ENCODE measurements at regions not wholly inside any gene's neighbourhood (a gene's known extent, or its start where the extent isn't known, plus 50 kb on each side); places are given as distances from the start of the nearest gene placed in this dataset.
"Not testable (repeated sequence)": the region's sequence is repeated elsewhere in the genome, so short reads cannot be mapped to it uniquely, and the experiment has no call there.

- TF ChIP-seq SUZ12 (IDR thresholded peaks at IDR 0.05; ENCODE audit: extremely low read depth, insufficient read depth, insufficient read length) (no peak), YY1 (IDR thresholded peaks at IDR 0.05; ENCODE audit: insufficient read depth, insufficient read length) (no peak), ZNF274 (IDR thresholded peaks at IDR 0.05; ENCODE audit: low read depth, low read length) (no peak)
- no peak for DNase-seq (ENCODE audit: low read depth, low spot score)
- H3K9ac ChIP-seq (ENCODE audit: insufficient read length, low read depth), result no peak overlapping the region
- no peaks in the 10 kb centered on the region for H3K36me3 ChIP-seq (ENCODE audit: insufficient read depth, insufficient read length, low read length)
- no peaks in the 10 kb centered on the region for H3K27me3 ChIP-seq (ENCODE audit: insufficient read depth, insufficient read length)
- H3K4me1 ChIP-seq (ENCODE audit: insufficient read depth, insufficient read length), result no peaks in the 10 kb centered on the region
- H3K9me3 ChIP-seq (ENCODE audit: insufficient read depth, low read length), result no peaks in the 10 kb centered on the region
- H3K4me3 ChIP-seq (ENCODE audit: insufficient read length, low read depth), result no peak overlapping the region
These were observed 389.2 kb upstream of the EMCN start for GRCh38 chr4:100906973-100907372.

GRCh38 chr4:100900945-100901344, 383.1 kb upstream of the EMCN start:
- not testable (repeated sequence) for H3K9me3 ChIP-seq (ENCODE audit: insufficient read depth, low read length); H3K9ac ChIP-seq (ENCODE audit: insufficient read length, low read depth); H3K4me1 ChIP-seq (ENCODE audit: insufficient read depth, insufficient read length); H3K36me3 ChIP-seq (ENCODE audit: insufficient read depth, insufficient read length, low read length); DNase-seq (ENCODE audit: low read depth, low spot score); H3K27me3 ChIP-seq (ENCODE audit: insufficient read depth, insufficient read length); H3K4me3 ChIP-seq (ENCODE audit: insufficient read length, low read depth)

- Histone ChIP-seq H3K27me3 (ENCODE audit: insufficient read depth, insufficient read length) (no peaks in the 10 kb centered on the region), H3K36me3 (ENCODE audit: insufficient read depth, insufficient read length, low read length) (no peaks in the 10 kb centered on the region), H3K9me3 (ENCODE audit: insufficient read depth, low read length) (no peaks in the 10 kb centered on the region), H3K9ac (ENCODE audit: insufficient read length, low read depth) (no peak overlapping the region), H3K4me3 (ENCODE audit: insufficient read length, low read depth) (no peak overlapping the region), H3K4me1 (ENCODE audit: insufficient read depth, insufficient read length) (no peaks in the 10 kb centered on the region)
- TF ChIP-seq YY1 (IDR thresholded peaks at IDR 0.05; ENCODE audit: insufficient read depth, insufficient read length), result no peak
- no peak for TF ChIP-seq ZNF274 (IDR thresholded peaks at IDR 0.05; ENCODE audit: low read depth, low read length)
- no peak for TF ChIP-seq SUZ12 (IDR thresholded peaks at IDR 0.05; ENCODE audit: extremely low read depth, insufficient read depth, insufficient read length)
- DNase-seq (ENCODE audit: low read depth, low spot score), result no peak
These were observed 382.3 kb upstream of the EMCN start for GRCh38 chr4:100900134-100900533.

GRCh38 chr4:100898844-100899243, 381.0 kb upstream of the EMCN start:
- no peak for DNase-seq (ENCODE audit: low read depth, low spot score)
- H3K4me1 ChIP-seq (ENCODE audit: insufficient read depth, insufficient read length), result no peaks in the 10 kb centered on the region
- TF ChIP-seq SUZ12 (IDR thresholded peaks at IDR 0.05; ENCODE audit: extremely low read depth, insufficient read depth, insufficient read length) (no peak), YY1 (IDR thresholded peaks at IDR 0.05; ENCODE audit: insufficient read depth, insufficient read length) (no peak), ZNF274 (IDR thresholded peaks at IDR 0.05; ENCODE audit: low read depth, low read length) (no peak)
- no peak overlapping the region for H3K4me3 ChIP-seq (ENCODE audit: insufficient read length, low read depth)
- no peak overlapping the region for H3K9ac ChIP-seq (ENCODE audit: insufficient read length, low read depth)
- no peaks in the 10 kb centered on the region for H3K27me3 ChIP-seq (ENCODE audit: insufficient read depth, insufficient read length)
- H3K36me3 ChIP-seq (ENCODE audit: insufficient read depth, insufficient read length, low read length), result no peaks in the 10 kb centered on the region
- H3K9me3 ChIP-seq (ENCODE audit: insufficient read depth, low read length), result no peaks in the 10 kb centered on the region

GRCh38 chr4:100895556-100896197, 377.9 kb upstream of the EMCN start:
- Histone ChIP-seq H3K4me3 (ENCODE audit: insufficient read length, low read depth) (no peak overlapping the region), H3K36me3 (ENCODE audit: insufficient read depth, insufficient read length, low read length) (no peaks in the 10 kb centered on the region)
- DNase-seq (ENCODE audit: low read depth, low spot score), result no peak

GRCh38 chr4:100894339-100894870, 376.6 kb upstream of the EMCN start:
- H3K27me3 ChIP-seq (ENCODE audit: insufficient read depth, insufficient read length), result no peaks in the 10 kb centered on the region
- no peak overlapping the region for H3K9ac ChIP-seq (ENCODE audit: insufficient read length, low read depth)
- no peak for DNase-seq (ENCODE audit: low read depth, low spot score)
- H3K4me3 ChIP-seq (ENCODE audit: insufficient read length, low read depth), result no peak overlapping the region
- H3K9me3 ChIP-seq (ENCODE audit: insufficient read depth, low read length), result no peaks in the 10 kb centered on the region
- TF ChIP-seq SUZ12 (IDR thresholded peaks at IDR 0.05; ENCODE audit: extremely low read depth, insufficient read depth, insufficient read length), result no peak
- no peak for TF ChIP-seq YY1 (IDR thresholded peaks at IDR 0.05; ENCODE audit: insufficient read depth, insufficient read length)
- TF ChIP-seq ZNF274 (IDR thresholded peaks at IDR 0.05; ENCODE audit: low read depth, low read length), result no peak
- no peaks in the 10 kb centered on the region for H3K4me1 ChIP-seq (ENCODE audit: insufficient read depth, insufficient read length)
- no peaks in the 10 kb centered on the region for H3K36me3 ChIP-seq (ENCODE audit: insufficient read depth, insufficient read length, low read length)

More at GRCh38 chr4:100895556-100896197, 377.9 kb upstream of the EMCN start:
- Histone ChIP-seq H3K4me1 (ENCODE audit: insufficient read depth, insufficient read length) (no peaks in the 10 kb centered on the region), H3K9ac (ENCODE audit: insufficient read length, low read depth) (no peak overlapping the region), H3K27me3 (ENCODE audit: insufficient read depth, insufficient read length) (no peaks in the 10 kb centered on the region), H3K9me3 (ENCODE audit: insufficient read depth, low read length) (no peaks in the 10 kb centered on the region)
- TF ChIP-seq ZNF274 (IDR thresholded peaks at IDR 0.05; ENCODE audit: low read depth, low read length) (no peak), SUZ12 (IDR thresholded peaks at IDR 0.05; ENCODE audit: extremely low read depth, insufficient read depth, insufficient read length) (no peak), YY1 (IDR thresholded peaks at IDR 0.05; ENCODE audit: insufficient read depth, insufficient read length) (no peak)

- no peaks in the 10 kb centered on the region for H3K27me3 ChIP-seq (ENCODE audit: insufficient read depth, insufficient read length)
- TF ChIP-seq YY1 (IDR thresholded peaks at IDR 0.05; ENCODE audit: insufficient read depth, insufficient read length) (no peak), ZNF274 (IDR thresholded peaks at IDR 0.05; ENCODE audit: low read depth, low read length) (no peak), SUZ12 (IDR thresholded peaks at IDR 0.05; ENCODE audit: extremely low read depth, insufficient read depth, insufficient read length) (no peak)
- no peak for DNase-seq (ENCODE audit: low read depth, low spot score)
These were observed 374.0 kb upstream of the EMCN start for GRCh38 chr4:100891808-100892207.

More at GRCh38 chr4:100891808-100892207, 374.0 kb upstream of the EMCN start:
- Histone ChIP-seq H3K9me3 (ENCODE audit: insufficient read depth, low read length) (no peaks in the 10 kb centered on the region), H3K4me1 (ENCODE audit: insufficient read depth, insufficient read length) (no peaks in the 10 kb centered on the region), H3K36me3 (ENCODE audit: insufficient read depth, insufficient read length, low read length) (no peaks in the 10 kb centered on the region), H3K4me3 (ENCODE audit: insufficient read length, low read depth) (no peak overlapping the region), H3K9ac (ENCODE audit: insufficient read length, low read depth) (no peak overlapping the region)

Data from NT2/D1 (cell line).